T-helper 1 cell treated with Interleukin-12 subunit alpha and Interleukin-12 subunit beta and Interleukin-4 antibody, amounts not matched to agents 30 ng/mL and 1 ng/mL, for 36 hours (primary cell): ENCODE measurements at regions not wholly inside any gene's neighbourhood (a gene's known extent, or its start where the extent isn't known, plus 50 kb on each side); places are given as distances from the start of the nearest gene placed in this dataset.

ENCODE experiments used
- intact Hi-C: fragments of 100-400 bp; cut with micrococcal nuclease; formaldehyde crosslinking; loops from one replicate; pipeline ENCODE4 v1.15.1; 2024

- intact Hi-C loops: no loop called here
Measured at GRCh38 chr5:135141303-135142268, 107.6 kb upstream of the PITX1 start.

GRCh38 chr5:135140446-135141204, 106.6 kb upstream of the PITX1 start:
- intact Hi-C loops: no loop called here

- intact Hi-C loops: no loop called here
Measured at GRCh38 chr5:135139381-135140134, 105.5 kb upstream of the PITX1 start.

GRCh38 chr5:135138116-135138850, 104.3 kb upstream of the PITX1 start:
- intact Hi-C loops: no loop called here

GRCh38 chr5:135137146-135137915, 103.3 kb upstream of the PITX1 start:
- intact Hi-C loops: no loop called here

- intact Hi-C loops: no loop called here
Measured at GRCh38 chr5:135136546-135136945, 102.5 kb upstream of the PITX1 start.

- intact Hi-C loops: no loop called here
Measured at GRCh38 chr5:135135530-135136226, 101.7 kb upstream of the PITX1 start.

GRCh38 chr5:135134691-135135381, 100.8 kb upstream of the PITX1 start:
- intact Hi-C loops: no loop called here

- intact Hi-C loops: no loop called here
Measured at GRCh38 chr5:135133698-135134515, 99.9 kb upstream of the PITX1 start.

- intact Hi-C loops: no loop called here
Measured at GRCh38 chr5:135133181-135133580, 99.2 kb upstream of the PITX1 start.

- intact Hi-C loops: no loop called here
Measured at GRCh38 chr5:135131801-135132680, 98.0 kb upstream of the PITX1 start.

GRCh38 chr5:135130261-135131215, 96.5 kb upstream of the PITX1 start:
- intact Hi-C loops: no loop called here

- intact Hi-C loops: no loop called here
Measured at GRCh38 chr5:135129307-135129706, 95.3 kb upstream of the PITX1 start.

GRCh38 chr5:135128361-135128760, 94.3 kb upstream of the PITX1 start:
- intact Hi-C loops: no loop called here

- intact Hi-C loops: no loop called here
Measured at GRCh38 chr5:135127439-135128240, 93.6 kb upstream of the PITX1 start.
